Thymus (tissue), 11 donors: ENCODE measurements at regions not wholly inside any gene's neighbourhood (a gene's known extent, or its start where the extent isn't known, plus 50 kb on each side); places are given as distances from the start of the nearest gene placed in this dataset.

ENCODE experiments used
- DNase-seq, 9 donors: peaks; one replicate each; pipeline ENCODE4 v3.0.0-alpha.2; 2013; ENCODE audit warnings: low spot score in 9 of 9, low read depth in 6 of 9, missing footprints in 1 of 9
- H3K27ac ChIP-seq, 2 donors: one replicate each; pipeline ENCODE4 v1.5.1; 2013; ENCODE audit warnings: control low read depth in 1 of 2, low read depth in 1 of 2, low read length in 1 of 2, mild to moderate bottlenecking in 1 of 2, moderate library complexity in 1 of 2
- H3K27me3 ChIP-seq, 2 donors: one replicate each; pipeline ENCODE4 v1.5.1; 2013; ENCODE audit warnings: low read length in 1 of 2; ENCODE audit not compliant: control insufficient read depth in 2 of 2, insufficient read depth in 1 of 2
- H3K36me3 ChIP-seq, 2 donors: one replicate each; pipeline ENCODE4 v1.5.1; 2013; ENCODE audit warnings: low read length in 1 of 2, mild to moderate bottlenecking in 1 of 2, moderate library complexity in 1 of 2; ENCODE audit not compliant: control insufficient read depth in 2 of 2, insufficient read depth in 2 of 2
- H3K4me1 ChIP-seq, 2 donors: one replicate each; pipeline ENCODE4 v1.5.1; 2013; ENCODE audit warnings: low read length in 2 of 2; ENCODE audit not compliant: control insufficient read depth in 2 of 2, insufficient read depth in 2 of 2
- H3K4me3 ChIP-seq, 2 donors: one replicate each; pipeline ENCODE4 v1.5.1; 2013; ENCODE audit warnings: low read length in 2 of 2, control low read depth in 1 of 2, mild to moderate bottlenecking in 1 of 2
- H3K9me3 ChIP-seq, 2 donors: one replicate each; pipeline ENCODE4 v1.5.1; 2013; ENCODE audit warnings: low read length in 1 of 2, mild to moderate bottlenecking in 1 of 2; ENCODE audit not compliant: control insufficient read depth in 2 of 2, insufficient read depth in 1 of 2
- WGBS: extraction: QIAGEN DNeasy Blood & Tissue Kit; methylation state at CpG from one replicate; pipeline ENCODE4 v1.1.7; 2013; 5-methylcytosine and 5-hydroxymethylcytosine counted together
- donor health status: healthy.

DNA sequence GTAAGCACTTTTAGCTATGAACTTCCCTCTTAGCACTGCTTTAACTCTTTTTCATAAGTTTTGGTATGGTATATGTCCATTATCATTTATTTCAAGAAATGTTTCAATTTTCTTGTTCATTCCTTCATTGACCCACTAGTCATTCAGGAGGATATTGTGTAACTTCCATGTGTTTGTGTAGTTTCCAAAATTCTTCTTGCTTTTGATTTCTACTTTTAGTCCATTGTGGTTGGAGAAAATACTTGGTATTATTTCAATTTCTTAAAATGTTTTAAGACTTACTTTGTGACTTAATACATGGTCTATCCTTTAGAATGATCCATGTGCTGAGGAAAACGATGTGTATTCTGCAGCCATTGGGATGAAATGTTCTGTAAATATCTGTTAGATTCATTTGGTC is 176.5 kb downstream of the CENPW start:
- Histone ChIP-seq H3K9me3 (no peaks in the 10 kb centered on the region), H3K4me3 (no peak overlapping the region), H3K27me3 (no peaks in the 10 kb centered on the region), H3K4me1 (no peaks in the 10 kb centered on the region), H3K36me3 (no peaks in the 10 kb centered on the region), H3K27ac (no peak overlapping the region)
- 83% methylated on average over 1 of the region's 1 CpG for WGBS
- no peak for DNase-seq

DNA sequence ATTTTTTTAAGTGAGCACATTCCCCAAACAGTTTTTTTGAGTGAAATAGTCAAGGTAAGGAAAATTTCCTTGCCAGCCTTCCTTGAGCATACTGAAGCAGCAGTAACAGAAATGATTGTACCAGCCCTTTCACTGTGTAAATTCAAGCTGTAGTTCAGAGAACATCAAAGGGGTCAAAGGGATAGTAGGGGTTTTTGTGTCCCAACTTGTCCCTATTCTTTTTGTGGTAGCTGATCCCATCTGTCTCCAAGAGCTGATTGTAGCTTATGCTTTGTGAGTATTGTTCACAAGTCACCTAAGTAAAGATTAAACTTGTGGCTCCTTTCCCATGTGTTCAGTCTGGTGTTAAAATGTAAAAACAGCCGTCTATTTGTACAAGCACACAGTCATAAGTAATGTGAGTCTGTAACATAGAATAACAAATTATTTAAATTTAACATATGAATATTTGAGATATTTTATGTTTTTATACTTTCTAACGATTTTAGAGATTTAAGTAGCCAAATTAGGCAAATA is 185.0 kb downstream of the CENPW start:
- no peak for DNase-seq
- 79% methylated on average over 2 of the region's 2 CpGs for WGBS
- Histone ChIP-seq H3K27ac (no peak overlapping the region), H3K4me1 (no peaks in the 10 kb centered on the region), H3K36me3 (no peaks in the 10 kb centered on the region), H3K4me3 (no peak overlapping the region), H3K27me3 (no peaks in the 10 kb centered on the region), H3K9me3 (no peaks in the 10 kb centered on the region)

DNA sequence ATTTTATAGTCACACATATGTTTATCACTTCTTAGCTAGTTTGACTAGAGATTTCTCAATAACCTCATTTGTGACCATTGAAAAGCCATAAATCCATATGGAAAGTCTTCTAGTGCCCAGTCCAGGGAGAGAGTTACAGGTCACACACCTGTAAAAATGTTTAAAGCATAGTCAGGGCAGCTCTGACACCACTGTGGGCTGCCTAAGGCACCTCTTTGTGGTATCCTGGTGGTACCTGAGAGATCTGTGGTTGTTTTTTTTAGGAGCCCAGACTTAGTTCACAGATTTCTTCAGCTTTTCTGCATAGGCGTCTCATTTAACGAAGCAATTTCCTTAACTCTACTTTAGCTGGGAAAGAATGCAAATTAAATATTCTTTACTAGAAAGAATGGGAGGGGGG is 186.6 kb downstream of the CENPW start:
- DNase-seq = no peak
- Histone ChIP-seq H3K4me1 (no peaks in the 10 kb centered on the region), H3K36me3 (no peaks in the 10 kb centered on the region), H3K27ac (no peak overlapping the region), H3K9me3 (no peaks in the 10 kb centered on the region), H3K27me3 (no peaks in the 10 kb centered on the region), H3K4me3 (no peak overlapping the region)
- WGBS = 96% methylated on average over 2 of the region's 2 CpGs

DNA sequence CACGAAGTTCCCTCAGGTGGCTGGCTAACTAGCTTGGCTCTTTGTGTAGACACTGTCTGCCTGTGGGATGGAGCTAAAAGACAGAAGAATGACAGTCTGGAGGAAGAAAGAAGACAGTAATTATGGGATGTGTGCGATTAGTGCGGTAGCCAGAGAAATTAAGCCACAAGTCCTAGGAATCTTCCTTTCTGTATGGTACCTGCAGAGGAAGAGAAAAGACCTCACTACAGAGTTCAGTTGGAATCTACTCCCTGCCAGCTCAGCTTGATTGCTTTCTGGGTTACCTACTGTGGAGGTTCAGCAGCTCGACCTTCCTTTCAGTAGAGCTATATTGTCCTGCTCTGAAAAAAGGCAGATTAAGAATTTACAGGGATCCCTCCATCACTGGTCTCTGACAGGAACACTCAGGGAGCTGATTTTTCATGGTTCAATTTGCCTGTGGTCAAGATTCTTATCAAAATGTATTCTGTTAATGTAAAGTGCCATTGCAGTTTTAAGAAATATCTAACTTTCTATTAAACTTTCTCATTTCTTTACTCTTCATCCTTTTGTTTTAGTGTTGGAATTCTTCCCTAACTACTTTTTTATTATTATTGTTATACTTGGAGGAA is 187.2 kb downstream of the CENPW start:
- no peaks in the 10 kb centered on the region for H3K4me1 ChIP-seq
- H3K4me3 ChIP-seq = no peak overlapping the region
- no peak for DNase-seq
- H3K27me3 ChIP-seq = no peaks in the 10 kb centered on the region
- H3K9me3 ChIP-seq = no peaks in the 10 kb centered on the region
- no peak overlapping the region for H3K27ac ChIP-seq
- no peaks in the 10 kb centered on the region for H3K36me3 ChIP-seq
- 76% methylated on average over 4 of the region's 4 CpGs for WGBS

DNA sequence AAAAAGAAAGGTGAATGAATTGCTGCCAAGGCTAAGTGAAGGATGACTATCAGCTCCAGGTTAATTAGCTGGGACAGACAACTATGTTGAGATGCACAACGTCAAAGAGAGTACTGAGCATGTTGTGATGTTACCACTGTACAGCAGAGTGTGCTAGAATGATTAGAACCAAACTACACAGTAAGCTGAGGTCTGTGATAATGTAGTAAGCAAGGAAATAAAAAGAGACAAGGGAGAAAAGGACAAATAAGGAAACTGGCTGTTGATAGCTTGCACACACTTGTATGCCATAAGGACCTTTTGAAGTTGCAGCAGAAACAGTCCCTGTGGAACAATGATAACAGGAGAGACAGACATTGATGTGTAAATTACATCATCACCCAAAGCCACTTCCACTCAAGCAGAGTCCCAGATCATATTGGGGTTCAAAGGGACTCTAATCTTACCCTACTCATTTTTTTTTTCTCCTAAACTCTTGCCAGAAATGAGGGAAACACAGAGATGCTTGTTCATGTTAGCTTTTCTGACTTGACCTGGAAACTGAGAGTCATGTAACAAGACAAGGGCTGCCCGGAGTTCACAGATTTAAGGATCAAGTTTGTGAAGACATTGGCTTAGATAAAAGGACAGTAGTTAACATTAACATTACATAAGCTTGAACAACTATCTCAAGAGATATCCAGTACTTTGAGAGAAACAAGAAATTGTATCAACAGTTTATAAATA is 189.9 kb downstream of the CENPW start:
- H3K4me3 ChIP-seq = no peak overlapping the region
- H3K27ac ChIP-seq = no peak overlapping the region
- no peaks in the 10 kb centered on the region for H3K4me1 ChIP-seq
- no peak for DNase-seq
- 84% methylated on average over 2 of the region's 2 CpGs for WGBS
- H3K36me3 ChIP-seq = no peaks in the 10 kb centered on the region
- H3K27me3 ChIP-seq = no peaks in the 10 kb centered on the region
- no peaks in the 10 kb centered on the region for H3K9me3 ChIP-seq

DNA sequence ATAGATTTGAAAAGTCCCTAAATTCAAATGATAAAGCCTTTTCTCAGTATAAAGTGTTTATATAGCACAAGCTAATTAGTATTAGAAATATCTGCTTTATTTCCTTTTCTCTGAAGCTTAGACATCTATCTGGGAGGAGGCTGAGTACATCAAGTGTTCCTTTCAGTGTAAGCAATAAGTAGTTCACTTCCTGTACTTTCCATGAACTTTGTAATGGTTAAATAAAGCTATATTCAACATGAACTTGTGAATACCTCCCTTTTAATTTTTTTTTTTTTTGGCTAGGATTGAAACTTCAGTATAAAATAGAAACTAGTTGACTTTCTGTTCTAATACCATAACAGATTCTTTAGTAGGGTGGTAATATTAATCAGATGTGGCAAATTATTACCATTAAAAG is 190.9 kb downstream of the CENPW start:
- H3K4me1 ChIP-seq = no peaks in the 10 kb centered on the region
- no peaks in the 10 kb centered on the region for H3K36me3 ChIP-seq
- no peaks in the 10 kb centered on the region for H3K27me3 ChIP-seq
- DNase-seq = no peak
- no peaks in the 10 kb centered on the region for H3K9me3 ChIP-seq
- H3K27ac ChIP-seq = no peak overlapping the region
- H3K4me3 ChIP-seq = no peak overlapping the region

DNA sequence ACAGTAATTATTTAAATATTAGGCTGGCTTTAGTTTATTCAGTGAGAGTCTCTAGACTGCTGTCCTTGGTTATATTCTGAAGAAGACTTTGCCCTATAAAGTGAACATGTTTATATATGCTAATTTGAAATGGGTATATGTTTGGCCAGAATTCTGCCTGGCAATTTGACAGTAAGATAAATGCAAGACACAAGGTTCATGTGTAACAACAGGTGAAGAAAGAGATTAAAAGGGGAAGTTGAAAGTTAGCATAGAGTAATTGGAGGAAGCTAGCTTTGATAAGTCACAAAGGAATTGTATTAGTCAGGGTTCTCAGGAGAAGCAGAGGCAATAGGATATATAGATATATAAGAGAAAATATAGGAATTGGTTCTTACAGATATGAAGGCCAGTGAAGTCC is 191.4 kb downstream of the CENPW start:
- Histone ChIP-seq H3K9me3 (no peaks in the 10 kb centered on the region), H3K36me3 (no peaks in the 10 kb centered on the region), H3K4me1 (no peaks in the 10 kb centered on the region), H3K4me3 (no peak overlapping the region), H3K27me3 (no peaks in the 10 kb centered on the region), H3K27ac (no peak overlapping the region)
- no peak for DNase-seq

DNA sequence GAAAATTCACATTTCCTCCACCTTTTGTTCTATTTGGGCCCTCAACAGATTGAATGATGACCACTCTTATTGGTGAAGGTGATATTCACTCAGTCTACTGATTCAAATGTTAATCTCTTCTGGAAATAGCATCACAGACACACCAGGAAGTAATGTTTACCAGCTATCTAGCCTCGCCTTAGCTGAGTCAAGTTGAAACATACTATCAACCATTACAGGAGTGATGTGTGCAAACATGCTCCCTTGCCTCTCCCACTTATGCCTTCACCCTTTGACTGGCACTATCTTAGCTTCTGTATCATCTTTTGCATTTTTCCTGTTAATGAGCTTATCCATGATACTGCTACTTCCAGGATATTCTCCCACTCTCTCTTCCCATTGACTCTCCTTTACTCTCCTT is 191.9 kb downstream of the CENPW start:
- DNase-seq = no peak
- no peaks in the 10 kb centered on the region for H3K36me3 ChIP-seq
- H3K4me1 ChIP-seq = no peaks in the 10 kb centered on the region
- no peaks in the 10 kb centered on the region for H3K9me3 ChIP-seq
- no peak overlapping the region for H3K4me3 ChIP-seq
- no peaks in the 10 kb centered on the region for H3K27me3 ChIP-seq
- H3K27ac ChIP-seq = no peak overlapping the region
- WGBS = 89% methylated on average over 1 of the region's 1 CpG

DNA sequence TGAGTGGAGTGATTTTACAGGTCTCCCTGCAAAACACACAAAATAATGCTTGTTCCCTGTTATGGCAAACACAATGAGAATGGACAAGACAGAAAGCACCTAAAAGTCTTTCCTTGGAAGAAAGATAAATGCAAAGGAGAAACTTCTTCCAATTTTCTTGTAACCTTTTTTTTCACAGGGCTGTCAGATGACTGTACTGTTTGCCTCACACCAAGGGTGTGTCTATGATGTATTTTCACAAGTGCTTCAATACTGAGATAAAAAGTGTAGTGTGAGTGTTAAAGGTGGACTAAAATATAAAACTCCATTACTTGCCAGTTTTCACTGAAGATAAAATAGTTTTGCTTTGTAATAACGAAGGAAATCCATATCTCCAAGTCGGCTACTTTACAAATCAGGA is 194.5 kb downstream of the CENPW start:
- Histone ChIP-seq H3K9me3 (no peaks in the 10 kb centered on the region), H3K36me3 (no peaks in the 10 kb centered on the region), H3K27ac (no peak overlapping the region), H3K27me3 (no peaks in the 10 kb centered on the region), H3K4me1 (no peaks in the 10 kb centered on the region), H3K4me3 (no peak overlapping the region)
- 88% methylated on average over 2 of the region's 2 CpGs for WGBS
- no peak for DNase-seq
